Hematopoietic multipotent progenitor cell treated with erythropoietin and hydrocortisone succinate and interleukin-3 and kit ligand, for 8 days (in vitro differentiated cells): ENCODE measurements at regions not wholly inside any gene's neighbourhood (a gene's known extent, or its start where the extent isn't known, plus 50 kb on each side); places are given as distances from the start of the nearest gene placed in this dataset.

Experiments used
- DNase-seq: peaks from one replicate; pipeline ENCODE4 v3.0.0-alpha.2; 2015

DNA sequence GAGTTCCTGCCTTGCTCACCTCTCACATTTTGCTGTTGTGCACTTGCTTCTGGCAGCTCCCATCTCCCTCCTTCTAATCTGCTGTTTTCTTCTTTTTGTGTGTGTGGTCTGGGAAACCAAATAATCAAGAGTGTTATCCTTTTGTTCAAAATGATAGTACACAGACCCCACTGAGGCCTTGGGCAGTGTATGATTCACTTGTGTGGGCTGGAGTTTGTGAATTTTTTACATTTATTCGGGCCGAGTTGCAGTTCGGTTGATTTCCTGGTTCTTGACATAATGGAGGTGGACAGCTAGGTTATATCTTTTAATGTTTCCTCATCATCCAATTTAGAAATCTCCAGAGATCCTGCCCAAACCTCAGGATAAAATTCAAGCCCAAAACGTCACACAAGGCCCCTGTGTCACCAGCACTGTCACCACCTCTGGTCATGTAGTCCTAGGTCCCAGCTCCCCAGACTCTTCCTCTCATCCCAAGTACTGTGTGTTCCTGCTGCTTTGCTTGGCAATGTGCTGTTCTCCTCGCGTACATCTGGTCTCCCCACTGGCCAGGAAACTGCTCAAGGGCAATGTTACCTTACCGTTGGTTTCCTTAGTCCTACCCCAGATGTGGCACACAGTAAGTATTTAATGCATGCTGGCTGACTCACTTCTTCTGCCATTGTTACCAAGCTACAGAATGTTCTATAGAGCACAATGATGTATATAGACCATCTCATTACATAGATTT is 55.7 kb upstream of the PHACTR2 start:
- no peak for DNase-seq

DNA sequence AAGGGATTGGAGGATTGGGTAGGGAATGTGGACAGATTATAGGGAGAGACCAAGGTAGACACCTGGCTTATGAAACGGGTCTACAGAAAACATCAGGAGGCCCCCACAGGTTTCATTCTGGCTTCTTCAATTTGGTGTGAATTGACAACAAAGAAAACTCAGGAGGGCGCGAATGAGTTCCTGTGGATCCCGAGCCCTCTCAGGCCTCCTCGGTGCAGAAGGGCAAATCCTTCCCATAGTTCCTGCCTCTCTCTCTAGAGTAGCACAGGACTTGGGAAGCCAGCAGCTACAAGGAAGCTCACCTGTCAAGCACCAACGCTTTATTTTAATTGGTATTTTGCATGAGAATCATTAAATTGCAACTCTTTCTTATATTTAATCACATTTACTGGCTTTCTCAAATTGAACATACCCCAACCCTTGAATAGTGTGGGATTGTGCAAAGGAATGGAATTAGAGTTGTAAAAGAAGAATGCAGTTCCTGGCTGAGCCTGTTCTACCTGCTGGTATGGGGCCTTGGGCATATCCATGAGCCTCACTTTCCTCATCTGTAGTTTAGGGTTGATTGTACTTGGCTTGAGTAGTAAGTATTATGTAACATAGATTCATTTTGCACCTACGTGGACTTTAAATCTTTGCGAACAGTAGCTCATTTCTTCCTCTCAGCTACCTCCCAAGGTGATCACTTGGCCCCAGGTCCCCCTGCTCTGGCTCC is 56.4 kb upstream of the PHACTR2 start:
- DNase-seq: no peak

DNA sequence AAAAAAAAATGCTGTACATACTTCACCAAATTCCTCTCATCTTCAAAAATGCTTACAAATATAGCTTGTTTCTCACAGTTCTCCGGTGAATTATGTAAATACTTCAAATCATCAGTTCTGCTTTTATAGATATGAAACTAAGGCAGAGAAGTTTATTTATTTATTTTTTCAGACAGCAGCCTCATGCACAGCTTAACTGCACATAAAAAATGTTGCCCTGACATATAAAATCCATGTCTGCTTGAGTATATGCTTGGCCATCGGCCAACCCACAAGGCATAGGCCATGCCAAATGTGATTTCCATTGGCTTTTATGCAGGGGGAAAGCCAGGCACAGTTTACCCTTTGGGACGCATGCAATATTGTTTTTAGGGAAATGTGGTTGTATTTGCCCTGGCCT is 57.3 kb upstream of the PHACTR2 start:
- DNase-seq: peak; percentile 11

DNA sequence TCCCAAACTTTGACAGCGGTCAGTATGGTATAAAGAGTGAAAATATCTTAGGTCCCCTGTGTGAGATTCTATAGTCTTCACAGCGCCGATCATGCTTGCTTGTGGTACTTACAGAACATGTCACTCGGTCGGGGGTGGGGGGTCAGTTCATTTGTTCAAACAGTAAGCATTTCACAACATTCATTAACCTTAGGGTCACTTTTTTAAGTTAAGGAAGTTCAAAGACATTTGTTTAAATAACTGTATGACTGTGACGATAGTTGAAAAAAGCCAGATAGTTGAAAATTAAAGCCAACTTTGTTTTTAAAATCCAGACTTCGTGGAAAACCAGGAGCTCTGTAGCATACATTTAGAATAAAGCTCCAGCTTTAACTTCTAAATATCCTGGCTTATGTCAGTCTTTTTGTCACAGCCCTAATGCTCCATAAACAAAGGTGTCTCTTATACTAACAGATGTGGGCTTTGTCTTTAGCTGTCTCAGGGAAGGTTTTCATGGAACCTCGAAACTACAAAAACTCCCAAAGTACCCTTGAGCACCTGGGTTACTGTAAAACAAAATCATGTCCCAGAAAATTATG is 57.9 kb upstream of the PHACTR2 start:
- DNase-seq: no peak

DNA sequence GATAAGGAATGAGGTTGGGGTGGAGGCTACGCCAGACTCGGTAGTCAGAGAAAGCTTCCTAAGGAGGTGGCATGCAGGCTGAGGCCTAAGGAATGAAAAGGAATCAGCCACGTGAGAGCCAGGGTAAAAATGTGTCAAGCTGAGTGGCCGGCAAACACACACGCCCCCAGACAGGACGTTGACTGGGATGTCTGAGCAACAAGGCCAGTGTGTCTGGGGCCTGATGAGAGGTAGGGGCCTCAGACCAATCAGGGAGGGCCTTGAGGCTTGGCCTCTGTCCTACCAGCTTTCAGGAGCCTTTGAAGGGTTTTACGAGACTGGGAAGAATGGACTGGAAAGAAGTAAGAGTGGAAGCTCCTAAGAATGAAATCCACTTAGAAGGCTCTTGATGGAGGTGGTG is 61.0 kb upstream of the PHACTR2 start:
- DNase-seq: no peak

DNA sequence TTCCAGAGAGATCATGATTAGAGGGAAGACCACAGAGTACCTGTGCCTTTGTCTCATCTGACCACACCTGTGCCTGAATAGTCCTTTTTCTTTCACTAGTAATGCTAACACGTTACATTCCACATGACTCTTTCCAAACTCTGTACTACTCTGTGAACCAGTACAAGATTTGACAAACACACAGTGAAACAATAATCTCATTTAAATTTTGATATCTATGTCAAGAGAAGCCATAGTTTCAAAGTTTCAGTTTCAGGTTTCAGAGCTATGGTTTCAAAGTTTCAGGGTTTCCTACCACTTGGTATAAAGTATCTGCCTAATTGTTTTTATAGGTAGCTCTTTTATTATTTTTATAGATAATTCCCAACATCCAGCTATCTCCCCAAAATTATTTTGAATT is 62.0 kb upstream of the PHACTR2 start:
- no peak for DNase-seq

DNA sequence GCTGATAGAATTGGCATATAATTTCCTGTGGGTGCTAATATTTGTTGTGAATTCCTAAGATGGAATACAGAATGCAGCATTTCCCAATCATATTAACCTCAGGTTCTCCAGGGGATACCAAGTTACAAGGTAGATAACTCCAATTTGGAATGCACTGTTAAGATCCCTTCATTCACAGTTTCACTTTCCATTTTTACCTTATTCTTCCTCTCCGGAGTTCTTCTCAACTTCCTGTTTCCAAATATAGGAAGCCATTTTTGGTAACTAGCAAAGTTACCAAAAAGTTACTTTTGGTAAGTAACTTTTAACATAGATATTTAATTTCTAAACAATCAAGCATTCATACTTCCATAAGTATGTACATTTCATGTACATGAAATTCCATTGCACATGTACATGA is 63.5 kb upstream of the PHACTR2 start:
- DNase-seq: no peak

DNA sequence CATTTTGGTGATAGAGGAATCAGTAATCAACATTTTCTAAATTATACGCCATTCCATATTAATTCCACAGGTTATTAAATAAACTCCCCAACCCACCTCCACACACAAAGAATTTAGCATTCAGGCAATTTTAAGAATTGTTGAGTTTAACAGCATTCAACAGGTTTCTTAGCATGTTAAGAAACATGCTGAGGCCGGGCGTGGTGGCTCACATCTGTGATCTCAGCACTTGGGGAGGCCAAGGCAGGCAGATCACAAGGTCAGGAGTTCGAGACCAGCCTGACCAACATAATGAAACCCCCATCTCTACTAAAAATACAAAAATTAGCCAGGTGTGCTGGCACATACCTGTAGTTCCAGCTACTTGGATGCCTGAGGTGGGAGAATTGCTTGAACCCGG is 64.0 kb upstream of the PHACTR2 start:
- DNase-seq: no peak

DNA sequence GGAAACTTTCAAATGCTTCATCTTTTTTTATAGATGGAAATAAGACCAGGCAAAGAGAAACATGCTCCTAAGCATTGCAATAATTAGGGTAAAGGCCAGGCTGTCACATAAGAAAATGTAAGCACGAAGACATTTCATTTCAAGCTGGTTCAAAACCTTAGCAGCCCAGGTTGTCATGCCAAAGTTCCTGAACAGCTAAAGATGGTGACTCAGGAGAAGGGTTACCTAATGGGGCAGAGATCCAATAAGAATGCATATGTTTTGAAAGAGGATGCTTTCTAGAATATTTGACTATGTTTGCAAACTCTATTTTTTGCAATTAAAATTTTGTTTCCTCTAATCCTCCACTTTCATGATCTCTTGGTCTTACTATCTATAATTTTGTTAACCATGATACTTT is 65.6 kb upstream of the PHACTR2 start:
- no peak for DNase-seq

DNA sequence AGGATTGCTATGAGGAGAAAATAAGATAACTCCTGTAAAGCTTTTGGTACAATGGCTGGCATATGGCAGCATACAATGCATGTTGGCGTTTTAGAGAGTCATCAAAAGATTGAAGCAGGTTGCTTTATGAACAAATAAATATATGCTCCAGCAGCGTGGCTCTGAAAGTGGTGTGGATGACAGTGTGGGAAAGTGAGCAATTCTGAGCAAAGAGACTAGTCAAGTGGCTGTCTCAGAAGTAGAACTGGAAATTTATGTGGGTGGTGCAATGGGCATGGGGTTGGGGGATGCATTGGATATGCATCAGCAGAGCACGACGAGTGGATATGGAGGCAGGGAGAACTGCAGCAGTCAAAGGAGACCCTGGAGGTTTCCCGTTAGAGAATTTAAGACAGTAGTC is 66.2 kb upstream of the PHACTR2 start:
- no peak for DNase-seq

DNA sequence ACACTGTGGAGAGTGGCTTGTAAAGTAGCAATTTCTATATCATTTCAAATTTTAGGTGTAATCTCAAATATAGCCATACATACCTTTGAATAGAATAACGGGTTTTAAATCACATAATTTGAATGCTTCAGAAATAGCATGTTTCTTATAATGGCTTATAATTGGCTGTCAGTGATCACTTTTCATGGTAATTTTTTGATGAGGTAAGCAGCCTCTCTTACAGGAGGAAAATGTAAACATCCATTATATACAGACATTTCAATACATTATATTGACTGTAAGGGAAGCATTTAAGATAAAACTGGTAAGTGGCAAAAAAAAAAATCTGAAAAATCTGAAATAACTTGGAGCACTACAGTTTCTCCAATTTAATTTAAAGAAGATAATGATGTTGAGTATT is 67.8 kb upstream of the PHACTR2 start:
- DNase-seq: no peak

DNA sequence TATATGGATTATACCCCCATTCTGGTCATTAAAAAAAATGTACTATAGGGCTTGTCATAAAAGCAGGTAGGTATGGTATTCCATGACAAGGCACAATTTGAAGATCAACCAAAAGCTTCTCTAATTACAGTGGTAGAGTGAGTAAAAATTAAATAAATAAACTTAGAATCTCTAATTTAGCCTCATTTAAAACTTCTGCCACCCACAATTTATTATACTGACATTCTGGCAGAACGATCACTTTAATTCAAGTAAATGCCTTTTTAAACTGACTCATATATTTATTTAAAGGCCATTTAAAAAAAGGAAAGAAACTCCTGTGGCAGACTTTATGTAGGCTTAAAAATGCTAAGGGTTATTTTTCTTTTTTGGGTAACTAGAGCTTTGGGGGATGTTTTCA is 68.3 kb upstream of the PHACTR2 start:
- no peak for DNase-seq

DNA sequence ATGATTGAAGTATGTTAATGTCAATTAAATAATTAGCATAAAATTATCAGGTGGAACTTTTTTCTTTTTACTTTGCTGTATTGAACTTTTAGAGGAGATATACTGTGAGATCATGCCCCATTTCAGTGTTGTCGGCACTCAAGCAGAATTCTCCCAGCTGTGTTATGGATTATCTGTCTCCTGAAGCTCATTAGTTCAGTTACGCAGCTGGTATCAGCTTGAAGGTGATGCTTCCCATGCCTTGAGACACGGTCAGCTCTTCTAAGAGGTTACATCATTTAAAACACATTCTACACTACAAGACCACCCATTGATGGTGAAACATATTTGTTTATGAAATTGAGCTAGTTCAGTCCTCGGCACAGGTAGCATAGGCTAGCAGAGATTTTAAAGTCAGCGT is 68.9 kb upstream of the PHACTR2 start:
- no peak for DNase-seq

DNA sequence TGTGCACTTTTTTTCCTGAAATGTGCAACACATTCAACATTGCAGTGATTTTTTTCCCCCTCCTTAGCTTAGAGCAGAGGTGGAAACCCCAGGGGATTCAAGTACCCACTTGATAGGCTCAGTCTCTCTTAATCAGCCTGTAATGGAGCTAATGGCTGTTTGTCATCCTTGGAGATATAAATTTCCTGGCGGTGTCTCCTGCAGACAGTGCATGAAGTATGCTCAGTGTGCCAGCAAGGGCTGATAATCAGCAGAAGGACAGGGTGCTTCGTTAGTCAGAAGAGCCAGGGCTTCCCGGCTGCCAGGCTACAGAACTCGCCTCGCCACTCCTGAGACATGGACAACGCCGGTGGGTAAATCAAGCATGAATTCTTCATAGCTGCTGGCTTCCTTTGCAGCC is 69.8 kb upstream of the PHACTR2 start:
- DNase-seq: no peak

DNA sequence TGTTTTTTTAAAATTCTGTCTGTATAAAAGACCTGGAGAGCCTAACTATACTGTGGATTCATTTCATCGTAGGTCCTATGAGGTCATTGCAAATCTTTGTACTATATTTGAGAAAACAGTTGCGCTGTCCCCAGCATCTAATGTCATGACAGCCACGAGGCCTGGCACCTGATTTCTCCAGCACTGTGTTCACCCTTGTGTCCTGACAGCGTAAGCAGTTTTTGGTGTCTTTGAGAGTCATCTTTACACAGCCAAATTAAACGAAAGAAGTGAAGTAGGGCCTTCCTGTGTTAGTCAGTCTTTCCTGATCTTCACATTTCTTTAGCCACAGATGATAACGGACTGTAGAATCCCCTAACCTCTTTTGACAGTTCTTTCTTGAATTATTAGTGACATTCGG is 70.6 kb upstream of the PHACTR2 start:
- no peak for DNase-seq

DNA sequence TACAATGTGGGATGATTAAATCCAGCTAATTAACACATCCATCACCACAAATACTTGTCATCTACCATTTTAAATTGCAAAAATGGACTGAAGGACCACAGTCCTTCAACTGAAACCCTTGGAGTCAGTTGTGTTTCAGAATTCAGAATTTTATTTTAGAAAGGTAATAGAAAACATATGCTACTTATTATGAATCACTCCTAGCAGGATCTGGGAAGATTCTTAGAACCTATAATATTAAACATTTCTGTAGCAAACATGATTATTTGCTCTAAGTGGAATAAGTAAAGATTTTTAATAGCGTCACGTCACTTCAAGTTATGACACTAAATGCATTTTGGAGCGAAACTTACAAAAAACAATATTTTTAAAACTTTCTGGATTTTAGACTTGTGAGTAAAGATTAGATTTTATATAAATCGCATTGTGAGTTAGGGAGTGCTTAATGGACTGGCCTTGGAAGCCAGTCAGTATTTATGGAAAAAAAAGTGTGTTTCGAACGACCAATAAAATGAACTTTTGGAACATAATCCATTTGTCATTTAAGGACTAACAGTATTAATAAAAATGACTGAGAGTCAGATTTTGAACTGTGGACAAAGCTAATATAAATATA is 71.8 kb upstream of the PHACTR2 start:
- no peak for DNase-seq

DNA sequence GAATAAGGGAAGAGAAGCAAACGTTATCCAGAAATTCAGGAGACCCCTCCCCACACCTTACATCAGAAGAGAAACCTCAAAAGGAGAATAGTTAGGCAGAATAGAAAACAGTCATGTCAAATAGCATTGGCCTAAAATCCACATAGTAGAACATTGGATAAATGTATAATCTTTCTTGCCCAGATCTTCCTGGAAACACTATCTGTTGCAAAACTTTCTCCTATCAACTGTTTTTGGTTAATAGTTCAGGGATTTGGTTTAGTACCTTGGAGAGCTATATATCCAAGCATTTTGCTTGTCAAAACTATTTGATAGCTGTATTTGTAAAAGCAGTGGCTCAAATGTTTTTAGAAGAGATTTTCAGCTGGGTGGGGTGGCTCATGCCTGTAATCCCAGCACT is 74.3 kb upstream of the PHACTR2 start:
- DNase-seq: peak; percentile 11

DNA sequence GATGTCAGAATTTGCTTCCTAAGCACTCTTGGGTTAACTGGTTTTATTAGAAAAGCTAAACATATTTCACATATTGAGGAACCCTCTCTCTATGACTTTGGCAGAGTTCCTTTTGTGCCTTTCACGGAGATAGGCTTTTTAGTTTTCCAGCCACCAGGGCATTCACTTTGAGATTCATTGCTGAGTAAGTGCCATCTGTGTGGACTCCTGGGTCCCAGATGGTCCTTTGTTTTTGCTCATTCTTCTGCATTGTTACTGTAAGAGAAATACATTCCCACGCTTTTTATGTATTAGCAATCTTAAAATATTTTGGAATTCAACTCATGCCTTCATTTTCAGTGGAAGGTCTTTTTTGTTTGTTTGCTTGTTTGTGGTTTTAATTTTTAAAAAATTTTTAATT is 76.3 kb upstream of the PHACTR2 start:
- no peak for DNase-seq

DNA sequence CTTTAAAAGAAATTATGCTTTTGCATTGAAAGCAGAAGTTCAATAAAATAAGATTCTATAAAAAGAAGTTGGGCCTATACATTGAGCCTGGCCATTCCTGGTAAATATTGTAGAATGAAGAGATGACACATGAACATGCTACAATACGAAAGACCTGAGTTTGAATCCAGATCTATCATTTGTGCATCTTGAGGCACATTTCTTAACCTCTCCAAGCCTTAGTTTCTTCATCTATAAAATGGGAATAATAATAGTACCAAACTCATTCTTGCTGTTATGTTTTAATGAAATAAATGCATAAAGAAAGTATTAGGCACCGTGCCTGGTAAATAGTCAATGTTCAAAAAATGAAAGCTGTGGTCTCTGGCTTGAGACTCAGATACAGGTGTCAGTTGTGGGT is 76.9 kb upstream of the PHACTR2 start:
- no peak for DNase-seq

DNA sequence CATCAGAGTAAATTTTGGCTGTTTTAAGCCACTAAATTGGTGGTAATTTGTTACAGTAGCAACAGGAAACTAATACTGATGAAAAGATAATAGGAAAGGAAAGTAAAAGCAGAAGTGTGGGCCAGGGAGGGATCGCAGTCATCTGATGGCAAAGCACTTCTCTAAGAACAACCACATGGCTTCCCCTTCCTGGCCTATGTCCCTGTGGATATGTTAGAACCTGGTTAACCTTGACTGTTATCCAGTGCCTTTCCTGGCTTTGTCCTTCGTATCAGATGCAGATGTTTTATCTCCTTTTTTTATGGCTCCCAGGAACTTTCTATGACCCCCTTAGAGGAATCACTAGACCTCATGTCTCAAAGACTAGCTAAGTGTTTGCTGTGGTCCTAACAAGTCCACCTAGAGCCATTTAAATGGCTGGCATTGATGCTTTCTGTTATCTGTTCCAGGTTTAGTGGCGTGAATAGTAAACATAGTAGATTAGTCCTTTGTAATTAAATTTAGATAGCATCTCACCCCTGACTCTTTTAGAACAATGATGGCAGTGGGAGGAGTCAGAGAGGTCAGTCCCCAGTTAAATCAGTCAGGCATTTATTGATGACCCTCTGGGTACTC is 79.2 kb upstream of the PHACTR2 start:
- peak; percentile 48 for DNase-seq

DNA sequence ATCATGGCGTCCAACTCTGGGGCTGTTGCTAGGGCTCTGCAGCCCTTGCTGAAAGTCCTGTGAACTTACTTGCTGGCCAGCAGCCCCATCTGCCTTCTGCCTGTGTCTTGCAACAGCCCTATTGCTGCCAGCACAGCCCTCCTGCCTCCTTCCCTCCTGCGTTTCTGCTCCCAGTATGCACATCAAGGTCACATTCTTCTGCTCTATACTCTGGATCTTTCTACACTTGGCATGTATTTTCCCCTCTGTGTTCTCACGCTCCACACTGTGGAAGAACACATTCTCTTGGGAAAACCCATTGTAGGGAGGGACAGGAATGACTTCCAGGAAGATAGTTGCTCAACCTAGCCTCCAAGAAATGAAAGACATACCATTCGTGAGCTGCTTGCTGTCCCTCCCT is 80.9 kb upstream of the PHACTR2 start:
- no peak for DNase-seq

DNA sequence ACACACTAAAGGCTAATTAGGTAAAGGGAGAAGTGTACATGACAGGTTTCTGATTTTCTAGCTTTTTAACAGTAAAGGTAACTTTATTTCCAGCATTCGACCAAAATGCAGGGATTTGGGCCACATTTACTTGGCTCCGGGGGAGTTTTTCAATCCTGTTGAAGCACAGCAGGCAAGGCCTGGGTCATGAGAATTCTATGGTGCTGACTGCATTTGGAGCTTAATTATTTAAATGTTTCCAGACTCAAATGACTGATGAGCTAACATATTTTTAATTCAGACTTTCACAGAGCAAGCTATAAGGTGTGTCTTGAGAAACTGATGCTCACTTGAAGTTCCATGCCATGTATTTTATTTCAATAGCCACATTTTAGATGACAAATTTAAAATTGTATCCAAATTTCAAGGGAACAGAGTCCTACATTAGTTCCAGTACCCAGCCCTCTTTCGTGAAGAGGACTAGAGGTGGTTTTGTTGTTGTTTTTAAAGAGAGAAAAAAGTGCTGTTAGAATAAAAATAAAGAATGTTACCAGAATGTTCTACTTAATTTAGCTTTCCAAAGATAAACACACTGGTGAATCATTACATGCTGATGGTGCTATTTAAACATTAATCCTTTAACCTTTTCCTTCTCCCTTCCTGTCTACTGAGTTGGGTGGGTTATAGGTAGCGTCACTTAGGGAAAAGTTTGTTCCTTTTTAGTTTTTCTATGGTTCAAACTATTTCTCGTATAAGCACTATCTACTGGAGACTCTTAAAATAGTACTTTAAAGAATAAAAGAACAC is 82.3 kb upstream of the PHACTR2 start:
- DNase-seq: no peak

DNA sequence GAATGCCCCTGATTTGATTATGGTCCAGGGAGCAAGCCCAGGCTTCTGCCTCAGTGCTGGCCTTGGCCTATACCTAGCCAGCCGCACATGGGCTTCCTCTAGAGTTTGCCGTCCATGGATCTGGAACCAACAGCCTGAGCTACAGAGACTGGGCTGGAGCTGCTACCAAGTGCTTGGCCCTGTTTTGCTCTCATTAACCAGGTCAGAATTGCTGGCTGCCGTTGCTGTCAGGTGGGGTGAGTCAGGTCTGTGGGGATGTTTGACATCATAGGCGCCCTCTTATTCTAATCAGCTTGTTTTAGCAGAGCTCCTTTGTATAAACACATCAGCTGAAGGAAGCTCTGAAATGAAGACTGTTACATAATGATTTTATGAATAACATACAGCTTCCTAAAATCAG is 83.1 kb upstream of the PHACTR2 start:
- DNase-seq: no peak
